ENCODE measurements at regions not wholly inside any gene's neighbourhood (a gene's known extent, or its start where the extent isn't known, plus 50 kb on each side); places are given as distances from the start of the nearest gene placed in this dataset.

GRCh38 chr7:25998499-25998898, 153.5 kb upstream of the NFE2L3 start:
- H3K4ac ChIP-seq (ENCODE audit: low read depth, low read length): no peak overlapping the region
- no peaks in the 10 kb centered on the region for H3K79me1 ChIP-seq (ENCODE audit: low read length)
- no peak overlapping the region for H3K23ac ChIP-seq (ENCODE audit: low read length)
- no peak overlapping the region for H3K27ac ChIP-seq (ENCODE audit: low read depth, low read length)
- H2AK5ac ChIP-seq (ENCODE audit: low read length): no peak overlapping the region
- no peaks in the 10 kb centered on the region for H3K36me3 ChIP-seq (ENCODE audit: control insufficient read depth, insufficient read depth, low read length)
- H3K18ac ChIP-seq (ENCODE audit: low read length): no peak overlapping the region
- H3K4me1 ChIP-seq (ENCODE audit: control insufficient read depth, low read depth, low read length): no peaks in the 10 kb centered on the region
- H3K27me3 ChIP-seq (ENCODE audit: insufficient read depth, low read length, poor library complexity): no peaks in the 10 kb centered on the region
- H3K79me2 ChIP-seq (ENCODE audit: control insufficient read depth, insufficient read depth, low read length): no peaks in the 10 kb centered on the region
- no peak for DNase-seq
- H3K9ac ChIP-seq (ENCODE audit: low read length): no peak overlapping the region
- no peak overlapping the region for H3K4me3 ChIP-seq (ENCODE audit: low read length)
- no peak overlapping the region for H2BK5ac ChIP-seq (ENCODE audit: low read length)
- no peak overlapping the region for H2BK120ac ChIP-seq (ENCODE audit: low read depth, low read length)
- H4K8ac ChIP-seq (ENCODE audit: low read depth, low read length): no peak overlapping the region
- no peak overlapping the region for H2BK15ac ChIP-seq (replicated peaks; ENCODE audit: low read depth)
- no peak overlapping the region for H4K5ac ChIP-seq (ENCODE audit: low read length)
- H3K56ac ChIP-seq (ENCODE audit: low read length): no peak overlapping the region
- no peak overlapping the region for H3K4me2 ChIP-seq (ENCODE audit: low read length)
- WGBS (ENCODE audit: extremely low coverage, insufficient coverage, low lambda C conversion rate): no CpG with 5 or more reads among the region's 9 CpGs

GRCh38 chr7:26000841-26001240, 151.2 kb upstream of the NFE2L3 start:
- H3K4ac ChIP-seq (ENCODE audit: low read depth, low read length): no peak overlapping the region
- H2BK120ac ChIP-seq (ENCODE audit: low read depth, low read length): no peak overlapping the region
- H3K23ac ChIP-seq (ENCODE audit: low read length): no peak overlapping the region
- no peaks in the 10 kb centered on the region for H3K27me3 ChIP-seq (ENCODE audit: insufficient read depth, low read length, poor library complexity)
- H2BK5ac ChIP-seq (ENCODE audit: low read length): no peak overlapping the region
- H3K56ac ChIP-seq (ENCODE audit: low read length): no peak overlapping the region
- H4K5ac ChIP-seq (ENCODE audit: low read length): no peak overlapping the region
- H3K79me1 ChIP-seq (ENCODE audit: low read length): no peaks in the 10 kb centered on the region
- no peak for DNase-seq
- H3K79me2 ChIP-seq (ENCODE audit: control insufficient read depth, insufficient read depth, low read length): no peaks in the 10 kb centered on the region
- no peak overlapping the region for H3K4me2 ChIP-seq (ENCODE audit: low read length)
- WGBS (ENCODE audit: extremely low coverage, insufficient coverage, low lambda C conversion rate): no CpG with 5 or more reads among the region's 3 CpGs
- H3K27ac ChIP-seq (ENCODE audit: low read depth, low read length): no peak overlapping the region
- H4K8ac ChIP-seq (ENCODE audit: low read depth, low read length): no peak overlapping the region
- H3K18ac ChIP-seq (ENCODE audit: low read length): no peak overlapping the region
- H3K4me3 ChIP-seq (ENCODE audit: low read length): no peak overlapping the region
- H3K4me1 ChIP-seq (ENCODE audit: control insufficient read depth, low read depth, low read length): no peaks in the 10 kb centered on the region
- H2BK15ac ChIP-seq (replicated peaks; ENCODE audit: low read depth): no peak overlapping the region
- H2AK5ac ChIP-seq (ENCODE audit: low read length): no peak overlapping the region
- H3K36me3 ChIP-seq (ENCODE audit: control insufficient read depth, insufficient read depth, low read length): no peaks in the 10 kb centered on the region
- H3K9ac ChIP-seq (ENCODE audit: low read length): no peak overlapping the region

GRCh38 chr7:26001662-26002244, 150.2 kb upstream of the NFE2L3 start:
- Histone ChIP-seq H3K4me1 (ENCODE audit: control insufficient read depth, low read depth, low read length) (no peaks in the 10 kb centered on the region), H3K56ac (ENCODE audit: low read length) (no peak overlapping the region), H3K23ac (ENCODE audit: low read length) (no peak overlapping the region), H3K18ac (ENCODE audit: low read length) (no peak overlapping the region), H3K4ac (ENCODE audit: low read depth, low read length) (no peak overlapping the region), H3K79me2 (ENCODE audit: control insufficient read depth, insufficient read depth, low read length) (no peaks in the 10 kb centered on the region), H2BK15ac (replicated peaks; ENCODE audit: low read depth) (no peak overlapping the region), H4K8ac (ENCODE audit: low read depth, low read length) (no peak overlapping the region), H3K27me3 (ENCODE audit: insufficient read depth, low read length, poor library complexity) (no peaks in the 10 kb centered on the region), H2BK5ac (ENCODE audit: low read length) (no peak overlapping the region), H4K5ac (ENCODE audit: low read length) (no peak overlapping the region), H3K36me3 (ENCODE audit: control insufficient read depth, insufficient read depth, low read length) (no peaks in the 10 kb centered on the region), H3K4me3 (ENCODE audit: low read length) (no peak overlapping the region), H3K4me2 (ENCODE audit: low read length) (no peak overlapping the region), H3K79me1 (ENCODE audit: low read length) (no peaks in the 10 kb centered on the region), H2AK5ac (ENCODE audit: low read length) (no peak overlapping the region), H3K27ac (ENCODE audit: low read depth, low read length) (no peak overlapping the region), H3K9ac (ENCODE audit: low read length) (no peak overlapping the region), H2BK120ac (ENCODE audit: low read depth, low read length) (no peak overlapping the region)
- no peak for DNase-seq
- WGBS (ENCODE audit: extremely low coverage, insufficient coverage, low lambda C conversion rate): no CpG with 5 or more reads among the region's 5 CpGs

GRCh38 chr7:26005683-26006410, 146.2 kb upstream of the NFE2L3 start:
- H3K4me3 ChIP-seq (ENCODE audit: low read length): no peak overlapping the region
- no peak overlapping the region for H2BK5ac ChIP-seq (ENCODE audit: low read length)
- DNase-seq: no peak
- H2BK15ac ChIP-seq (replicated peaks; ENCODE audit: low read depth): no peak overlapping the region
- no peaks in the 10 kb centered on the region for H3K79me1 ChIP-seq (ENCODE audit: low read length)
- no peak overlapping the region for H4K8ac ChIP-seq (ENCODE audit: low read depth, low read length)
- no peak overlapping the region for H3K56ac ChIP-seq (ENCODE audit: low read length)
- no peak overlapping the region for H4K5ac ChIP-seq (ENCODE audit: low read length)
- no peaks in the 10 kb centered on the region for H3K27me3 ChIP-seq (ENCODE audit: insufficient read depth, low read length, poor library complexity)
- no peak overlapping the region for H2BK120ac ChIP-seq (ENCODE audit: low read depth, low read length)
- H3K18ac ChIP-seq (ENCODE audit: low read length): no peak overlapping the region
- H2AK5ac ChIP-seq (ENCODE audit: low read length): no peak overlapping the region
- H3K23ac ChIP-seq (ENCODE audit: low read length): no peak overlapping the region
- no peak overlapping the region for H3K27ac ChIP-seq (ENCODE audit: low read depth, low read length)
- no peak overlapping the region for H3K4me2 ChIP-seq (ENCODE audit: low read length)
- H3K4me1 ChIP-seq (ENCODE audit: control insufficient read depth, low read depth, low read length): no peaks in the 10 kb centered on the region
- H3K4ac ChIP-seq (ENCODE audit: low read depth, low read length): no peak overlapping the region
- H3K36me3 ChIP-seq (ENCODE audit: control insufficient read depth, insufficient read depth, low read length): no peaks in the 10 kb centered on the region
- H3K79me2 ChIP-seq (ENCODE audit: control insufficient read depth, insufficient read depth, low read length): no peaks in the 10 kb centered on the region
- no peak overlapping the region for H3K9ac ChIP-seq (ENCODE audit: low read length)
- no CpG with 5 or more reads among the region's 12 CpGs for WGBS (ENCODE audit: extremely low coverage, insufficient coverage, low lambda C conversion rate)

- no peaks in the 10 kb centered on the region for H3K79me2 ChIP-seq (ENCODE audit: control insufficient read depth, insufficient read depth, low read length)
- no peak overlapping the region for H3K18ac ChIP-seq (ENCODE audit: low read length)
- H2BK120ac ChIP-seq (ENCODE audit: low read depth, low read length): no peak overlapping the region
- no peaks in the 10 kb centered on the region for H3K36me3 ChIP-seq (ENCODE audit: control insufficient read depth, insufficient read depth, low read length)
- no peak overlapping the region for H3K23ac ChIP-seq (ENCODE audit: low read length)
- H3K9ac ChIP-seq (ENCODE audit: low read length): no peak overlapping the region
- no peak overlapping the region for H2AK5ac ChIP-seq (ENCODE audit: low read length)
- H4K8ac ChIP-seq (ENCODE audit: low read depth, low read length): no peak overlapping the region
- no peaks in the 10 kb centered on the region for H3K4me1 ChIP-seq (ENCODE audit: control insufficient read depth, low read depth, low read length)
- H3K56ac ChIP-seq (ENCODE audit: low read length): no peak overlapping the region
- H2BK5ac ChIP-seq (ENCODE audit: low read length): no peak overlapping the region
- H2BK15ac ChIP-seq (replicated peaks; ENCODE audit: low read depth): no peak overlapping the region
- H3K4me2 ChIP-seq (ENCODE audit: low read length): no peak overlapping the region
- no peak overlapping the region for H4K5ac ChIP-seq (ENCODE audit: low read length)
- H3K27me3 ChIP-seq (ENCODE audit: insufficient read depth, low read length, poor library complexity): no peaks in the 10 kb centered on the region
- no peak overlapping the region for H3K4ac ChIP-seq (ENCODE audit: low read depth, low read length)
- no peak for DNase-seq
- H3K27ac ChIP-seq (ENCODE audit: low read depth, low read length): no peak overlapping the region
- no peaks in the 10 kb centered on the region for H3K79me1 ChIP-seq (ENCODE audit: low read length)
- WGBS (ENCODE audit: extremely low coverage, insufficient coverage, low lambda C conversion rate): no CpG with 5 or more reads among the region's 4 CpGs
- H3K4me3 ChIP-seq (ENCODE audit: low read length): no peak overlapping the region
These were observed 145.6 kb upstream of the NFE2L3 start for GRCh38 chr7:26006426-26006825.

GRCh38 chr7:26007510-26007909, 144.5 kb upstream of the NFE2L3 start:
- Histone ChIP-seq H3K4me3 (ENCODE audit: low read length) (no peak overlapping the region), H4K8ac (ENCODE audit: low read depth, low read length) (no peak overlapping the region), H3K36me3 (ENCODE audit: control insufficient read depth, insufficient read depth, low read length) (no peaks in the 10 kb centered on the region), H3K79me2 (ENCODE audit: control insufficient read depth, insufficient read depth, low read length) (no peaks in the 10 kb centered on the region), H3K4ac (ENCODE audit: low read depth, low read length) (no peak overlapping the region), H3K79me1 (ENCODE audit: low read length) (no peaks in the 10 kb centered on the region), H3K18ac (ENCODE audit: low read length) (no peak overlapping the region), H4K5ac (ENCODE audit: low read length) (no peak overlapping the region), H2AK5ac (ENCODE audit: low read length) (no peak overlapping the region), H3K4me2 (ENCODE audit: low read length) (no peak overlapping the region), H2BK5ac (ENCODE audit: low read length) (no peak overlapping the region), H3K4me1 (ENCODE audit: control insufficient read depth, low read depth, low read length) (no peaks in the 10 kb centered on the region), H3K56ac (ENCODE audit: low read length) (no peak overlapping the region), H3K23ac (ENCODE audit: low read length) (no peak overlapping the region), H2BK120ac (ENCODE audit: low read depth, low read length) (no peak overlapping the region), H3K27me3 (ENCODE audit: insufficient read depth, low read length, poor library complexity) (no peaks in the 10 kb centered on the region), H3K27ac (ENCODE audit: low read depth, low read length) (no peak overlapping the region), H3K9ac (ENCODE audit: low read length) (no peak overlapping the region), H2BK15ac (replicated peaks; ENCODE audit: low read depth) (no peak overlapping the region)
- no CpG with 5 or more reads among the region's 2 CpGs for WGBS (ENCODE audit: extremely low coverage, insufficient coverage, low lambda C conversion rate)
- no peak for DNase-seq
